Neural cell (in vitro differentiated cells): ENCODE measurements at regions not wholly inside any gene's neighbourhood (a gene's known extent, or its start where the extent isn't known, plus 50 kb on each side); places are given as distances from the start of the nearest gene placed in this dataset.

Source experiments
- CTCF ChIP-seq: fragments of 450-650 bp; IDR thresholded peaks from 2 replicates; pipeline ENCODE4 v1.5.1; 2014; ENCODE audit warnings: antibody characterized with exemption, mild to moderate bottlenecking, moderate library complexity; ENCODE audit not compliant: poor library complexity, severe bottlenecking
- EZH2 ChIP-seq: fragments of 200-600, 300-800 bp; shearing (Covaris generic), sonication (generic); IDR thresholded peaks from 2 replicates; pipeline ENCODE4 v1.6.1; 2014; ENCODE audit warnings: antibody characterized with exemption, low read length, borderline replicate concordance, mild to moderate bottlenecking; ENCODE audit not compliant: insufficient read depth, poor library complexity, severe bottlenecking
- SMC3 ChIP-seq: fragments of 450-650 bp; conservative IDR thresholded peaks from 2 replicates; pipeline ENCODE4 v1.6.1; 2014; ENCODE audit warnings: antibody characterized with exemption, mild to moderate bottlenecking, moderate library complexity; ENCODE audit not compliant: poor library complexity

- TF ChIP-seq CTCF (no peak), EZH2 (no peak), SMC3 (no peak)
Observed at GRCh38 chr14:30299915-30300314, 259.0 kb upstream of the G2E3 start.
